Chondrocyte (in vitro differentiated cells): ENCODE measurements at regions not wholly inside any gene's neighbourhood (a gene's known extent, or its start where the extent isn't known, plus 50 kb on each side); places are given as distances from the start of the nearest gene placed in this dataset.

Source experiments
- DNase-seq: peaks from one replicate; pipeline ENCODE4 v3.0.0; 2021; ENCODE audit warnings: mixed read lengths, low spot score
- H3K27ac Mint-ChIP-seq: one replicate; pipeline ENCODE4 v1.8.0; 2021; ENCODE audit warnings: mild to moderate bottlenecking, moderate library complexity, mixed read lengths; ENCODE audit not compliant: unreplicated experiment
- H3K27me3 Mint-ChIP-seq: 2 replicates; pipeline ENCODE4 v1.8.0; 2021; ENCODE audit warnings: low read depth, mixed read lengths
- H3K36me3 Mint-ChIP-seq: 2 replicates; pipeline ENCODE4 v1.8.0; 2021; ENCODE audit warnings: low read depth, mixed read lengths
- H3K4me1 Mint-ChIP-seq: 2 replicates; pipeline ENCODE4 v1.8.0; 2021; ENCODE audit warnings: low read depth, mild to moderate bottlenecking, mixed read lengths
- H3K4me3 Mint-ChIP-seq: one replicate; pipeline ENCODE4 v1.8.0; 2021; ENCODE audit warnings: mild to moderate bottlenecking, moderate library complexity, mixed read lengths; ENCODE audit not compliant: unreplicated experiment
- H3K9me3 Mint-ChIP-seq: 2 replicates; pipeline ENCODE4 v1.8.0; 2021; ENCODE audit warnings: low read depth, mixed read lengths
- TF ChIP-seq, protein P1 (sequence below): fragments of 200-600 bp; sonication (generic); IDR thresholded peaks from 2 replicates; pipeline ENCODE4 v1.5.0; 2021; ENCODE audit warnings: antibody characterized with exemption, mild to moderate bottlenecking, moderate library complexity

GRCh38 chr12:90055071-90055470, 346.4 kb upstream of the ATP2B1 start:
- H3K27me3 Mint-ChIP-seq: no peaks in the 10 kb centered on the region
- H3K36me3 Mint-ChIP-seq: no peaks in the 10 kb centered on the region
- no peak overlapping the region for H3K4me3 Mint-ChIP-seq
- H3K27ac Mint-ChIP-seq: no peak overlapping the region
- TF ChIP-seq, protein P1, sequence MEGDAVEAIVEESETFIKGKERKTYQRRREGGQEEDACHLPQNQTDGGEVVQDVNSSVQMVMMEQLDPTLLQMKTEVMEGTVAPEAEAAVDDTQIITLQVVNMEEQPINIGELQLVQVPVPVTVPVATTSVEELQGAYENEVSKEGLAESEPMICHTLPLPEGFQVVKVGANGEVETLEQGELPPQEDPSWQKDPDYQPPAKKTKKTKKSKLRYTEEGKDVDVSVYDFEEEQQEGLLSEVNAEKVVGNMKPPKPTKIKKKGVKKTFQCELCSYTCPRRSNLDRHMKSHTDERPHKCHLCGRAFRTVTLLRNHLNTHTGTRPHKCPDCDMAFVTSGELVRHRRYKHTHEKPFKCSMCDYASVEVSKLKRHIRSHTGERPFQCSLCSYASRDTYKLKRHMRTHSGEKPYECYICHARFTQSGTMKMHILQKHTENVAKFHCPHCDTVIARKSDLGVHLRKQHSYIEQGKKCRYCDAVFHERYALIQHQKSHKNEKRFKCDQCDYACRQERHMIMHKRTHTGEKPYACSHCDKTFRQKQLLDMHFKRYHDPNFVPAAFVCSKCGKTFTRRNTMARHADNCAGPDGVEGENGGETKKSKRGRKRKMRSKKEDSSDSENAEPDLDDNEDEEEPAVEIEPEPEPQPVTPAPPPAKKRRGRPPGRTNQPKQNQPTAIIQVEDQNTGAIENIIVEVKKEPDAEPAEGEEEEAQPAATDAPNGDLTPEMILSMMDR: no peak
- no peaks in the 10 kb centered on the region for H3K9me3 Mint-ChIP-seq
- no peak for DNase-seq
- H3K4me1 Mint-ChIP-seq: peaks cover 25% of the 10 kb centered on the region

- no peak overlapping the region for H3K27ac Mint-ChIP-seq
- H3K4me1 Mint-ChIP-seq: no peaks in the 10 kb centered on the region
- H3K36me3 Mint-ChIP-seq: no peaks in the 10 kb centered on the region
- TF ChIP-seq, protein P1: no peak
- no peak for DNase-seq
- H3K9me3 Mint-ChIP-seq: no peaks in the 10 kb centered on the region
- no peak overlapping the region for H3K4me3 Mint-ChIP-seq
- H3K27me3 Mint-ChIP-seq: no peaks in the 10 kb centered on the region
Observed at GRCh38 chr12:90048918-90049317, 340.3 kb upstream of the ATP2B1 start.

GRCh38 chr12:90045559-90045958, 336.9 kb upstream of the ATP2B1 start:
- Mint-ChIP-seq H3K4me1 (peaks cover 10% of the 10 kb centered on the region), H3K36me3 (no peaks in the 10 kb centered on the region), H3K27me3 (no peaks in the 10 kb centered on the region), H3K4me3 (no peak overlapping the region), H3K9me3 (no peaks in the 10 kb centered on the region), H3K27ac (no peak overlapping the region)
- no peak for DNase-seq
- TF ChIP-seq, protein P1: no peak

GRCh38 chr12:90044069-90044468, 335.4 kb upstream of the ATP2B1 start:
- H3K9me3 Mint-ChIP-seq: no peaks in the 10 kb centered on the region
- H3K4me3 Mint-ChIP-seq: no peak overlapping the region
- no peak for DNase-seq
- no peaks in the 10 kb centered on the region for H3K27me3 Mint-ChIP-seq
- no peak overlapping the region for H3K27ac Mint-ChIP-seq
- peaks cover 10% of the 10 kb centered on the region for H3K4me1 Mint-ChIP-seq
- no peaks in the 10 kb centered on the region for H3K36me3 Mint-ChIP-seq
- TF ChIP-seq, protein P1: no peak

- DNase-seq: no peak
- Mint-ChIP-seq H3K4me3 (no peak overlapping the region), H3K27me3 (no peaks in the 10 kb centered on the region), H3K27ac (peak overlapping the region; percentile 1), H3K4me1 (peaks cover 14% of the 10 kb centered on the region), H3K9me3 (no peaks in the 10 kb centered on the region), H3K36me3 (no peaks in the 10 kb centered on the region)
- TF ChIP-seq, protein P1: no peak
Observed at GRCh38 chr12:90042920-90043641, 334.4 kb upstream of the ATP2B1 start.
